OCI-LY7 (cell line): ENCODE measurements at regions not wholly inside any gene's neighbourhood (a gene's known extent, or its start where the extent isn't known, plus 50 kb on each side); places are given as distances from the start of the nearest gene placed in this dataset.

Experiments used
- BruUV-seq: library from RNA; stranded (reverse); fragments of 400-500 nt; replicated peaks from 2 replicates; lab custom pipeline; 2021; lab: Mats Ljungman, UMichigan
- CTCF ChIA-PET: fragments of 300-600 bp; sonication (Branson Sonifier 250); formaldehyde crosslinking; loops from one replicate; lab custom pipeline; 2022; ENCODE audit warnings: antibody characterized with exemption; ENCODE audit not compliant: unreplicated experiment; lab: Charles Lee
- POLR2A ChIA-PET: fragments of 300-600 bp; sonication (Branson Sonifier 250); formaldehyde crosslinking; loops from one replicate; lab custom pipeline; 2022; ENCODE audit warnings: antibody characterized with exemption; lab: Charles Lee
- DNase-seq: peaks from one replicate; pipeline ENCODE4 v3.0.0-alpha.2; 2015; ENCODE audit warnings: low spot score
- H2AFZ ChIP-seq: fragments of 200-600 bp; sonication (generic), shearing (Covaris generic); 2 replicates; pipeline ENCODE4 v1.6.1; 2014; ENCODE audit warnings: mild to moderate bottlenecking, antibody characterized with exemption, low read length, moderate library complexity
- H3K27ac ChIP-seq: fragments of 200-600 bp; sonication (generic); 2 replicates; pipeline ENCODE4 v1.5.1; 2014; ENCODE audit warnings: mixed run types, low read depth, mild to moderate bottlenecking, moderate library complexity, low read length, inconsistent platforms; ENCODE audit not compliant: poor library complexity, severe bottlenecking
- H3K36me3 ChIP-seq: fragments of 200-600 bp; sonication (generic); 2 replicates; pipeline ENCODE4 v1.6.1; 2014; ENCODE audit warnings: mild to moderate bottlenecking, antibody characterized with exemption, low read length, moderate library complexity, mixed read lengths; ENCODE audit not compliant: insufficient read depth
- H3K4me1 ChIP-seq: fragments of 200-600 bp; sonication (generic); 2 replicates; pipeline ENCODE4 v1.5.1; 2014; ENCODE audit warnings: mild to moderate bottlenecking, low read length; ENCODE audit not compliant: insufficient read depth, poor library complexity, severe bottlenecking
- H3K4me2 ChIP-seq: fragments of 200-600 bp; sonication (generic); 2 replicates; pipeline ENCODE4 v1.6.1; 2014; ENCODE audit warnings: mild to moderate bottlenecking, low read length
- H3K4me3 ChIP-seq: fragments of 200-600 bp; sonication (generic); 2 replicates; pipeline ENCODE4 v1.5.1; 2014; ENCODE audit warnings: mild to moderate bottlenecking, low read depth, low read length; ENCODE audit not compliant: poor library complexity, severe bottlenecking
- H3K79me2 ChIP-seq: fragments of 200-600 bp; sonication (generic); 2 replicates; pipeline ENCODE4 v1.6.1; 2016; ENCODE audit warnings: low read depth, mild to moderate bottlenecking, low read length, moderate library complexity, mixed read lengths; ENCODE audit not compliant: insufficient read depth
- H3K9me2 ChIP-seq: fragments of 200-600 bp; sonication (generic); 2 replicates; pipeline ENCODE4 v1.6.1; 2016; ENCODE audit warnings: mild to moderate bottlenecking, low read length, mixed read lengths; ENCODE audit not compliant: insufficient read depth
- H3K9me3 ChIP-seq: fragments of 200-600 bp; sonication (generic); 2 replicates; pipeline ENCODE4 v1.6.1; 2014; ENCODE audit warnings: mild to moderate bottlenecking, mixed run types, low read length, mixed read lengths
- H4K20me1 ChIP-seq: fragments of 200-600 bp; sonication (generic); 2 replicates; pipeline ENCODE4 v1.6.1; 2014; ENCODE audit warnings: mild to moderate bottlenecking, antibody characterized with exemption, low read length, moderate library complexity, mixed read lengths; ENCODE audit not compliant: insufficient read depth
- CTCF ChIP-seq: fragments of 200-600 bp; sonication (generic); conservative IDR thresholded peaks from 2 replicates; pipeline ENCODE4 v1.5.1; 2014; ENCODE audit warnings: mild to moderate bottlenecking, antibody characterized with exemption, low read length, moderate library complexity, mixed read lengths
- EZH2phosphoT487 ChIP-seq: fragments of 200-600 bp; sonication (generic); IDR thresholded peaks from 2 replicates; pipeline ENCODE4 v1.6.1; 2018; ENCODE audit warnings: low read depth, borderline replicate concordance, mild to moderate bottlenecking, mixed run types, antibody characterized with exemption, low read length, moderate library complexity, mixed read lengths
- intact Hi-C: fragments of 100-400 bp; cut with micrococcal nuclease; formaldehyde crosslinking; loops from one replicate; pipeline ENCODE4 v1.10.0; 2022; ENCODE audit not compliant: unreplicated experiment

- no peaks in the 10 kb centered on the region for H3K36me3 ChIP-seq
- no peak for DNase-seq
- TF ChIP-seq EZH2phosphoT487 (no peak), CTCF (no peak)
- H3K9me3 ChIP-seq = no peaks in the 10 kb centered on the region
- POLR2A ChIA-PET = interaction anchor here (0.7 to 1.1 kb wide), 3 partner anchors 11 to 32 kb away, joined by 3 to 4 read pairs (median 3); no protein-coding TSS in a partner anchor
- intact Hi-C loops = no loop called here
- no TSS peak for BruUV-seq
- no peaks in the 10 kb centered on the region for H3K4me1 ChIP-seq
- CTCF ChIA-PET = no interaction called here
- H3K4me2 ChIP-seq = no peak overlapping the region
- no peak overlapping the region for H2AFZ ChIP-seq
- H3K4me3 ChIP-seq = no peak overlapping the region
- H4K20me1 ChIP-seq = no peaks in the 10 kb centered on the region
- H3K9me2 ChIP-seq = no peaks in the 10 kb centered on the region
- H3K27ac ChIP-seq = no peak overlapping the region
- H3K79me2 ChIP-seq = no peaks in the 10 kb centered on the region
These were observed 59.1 kb upstream of the MAML3 start for GRCh38 chr4:140213116-140213515.

- Histone ChIP-seq H3K27ac (no peak overlapping the region), H2AFZ (no peak overlapping the region), H4K20me1 (no peaks in the 10 kb centered on the region), H3K79me2 (no peaks in the 10 kb centered on the region), H3K9me2 (no peaks in the 10 kb centered on the region), H3K4me3 (no peak overlapping the region), H3K9me3 (no peaks in the 10 kb centered on the region), H3K4me2 (no peak overlapping the region), H3K4me1 (no peaks in the 10 kb centered on the region), H3K36me3 (no peaks in the 10 kb centered on the region)
- TF ChIP-seq CTCF = no peak
- intact Hi-C loops = no loop called here
- ChIA-PET CTCF (no interaction called here), POLR2A (interaction anchor here (0.7 to 1.1 kb wide), 3 partner anchors 10 to 32 kb away, joined by 3 to 4 read pairs (median 3); no protein-coding TSS in a partner anchor)
- DNase-seq = no peak
- no TSS peak for BruUV-seq
These were observed 58.7 kb upstream of the MAML3 start for GRCh38 chr4:140212646-140213045.

- CTCF ChIA-PET = no interaction called here
These were observed 58.2 kb upstream of the MAML3 start for GRCh38 chr4:140212194-140212593.

More at GRCh38 chr4:140212194-140212593, 58.2 kb upstream of the MAML3 start:
- TF ChIP-seq EZH2phosphoT487 (no peak), CTCF (no peak)
- Histone ChIP-seq H4K20me1 (no peaks in the 10 kb centered on the region), H3K9me3 (no peaks in the 10 kb centered on the region), H3K79me2 (no peaks in the 10 kb centered on the region), H3K36me3 (no peaks in the 10 kb centered on the region), H3K4me2 (no peak overlapping the region), H2AFZ (no peak overlapping the region), H3K27ac (no peak overlapping the region), H3K4me3 (no peak overlapping the region), H3K9me2 (no peaks in the 10 kb centered on the region), H3K4me1 (no peaks in the 10 kb centered on the region)
- DNase-seq = no peak
- POLR2A ChIA-PET = interaction anchor here (0.6 to 1.5 kb wide), 4 partner anchors 10 to 218 kb away, joined by 3 to 6 read pairs (median 3); no protein-coding TSS in a partner anchor
- intact Hi-C loops = no loop called here
- BruUV-seq = no TSS peak
